ENCODE measurements at regions not wholly inside any gene's neighbourhood (a gene's known extent, or its start where the extent isn't known, plus 50 kb on each side); places are given as distances from the start of the nearest gene placed in this dataset.

GRCh38 chr3:118525077-118525476 lies 509.6 kb downstream of the IGSF11 start:
- TF ChIP-seq FOXM1 (IDR thresholded peaks at IDR 0.05; ENCODE audit: borderline replicate concordance) (no peak), FOXK2 (IDR thresholded peaks at IDR 0.05) (no peak), SP1 (IDR thresholded peaks at IDR 0.05) (no peak), FOXA1 (IDR thresholded peaks at IDR 0.05) (no peak), BHLHE40 (IDR thresholded peaks at IDR 0.05; ENCODE audit: borderline replicate concordance) (no peak), ELF4 (IDR thresholded peaks at IDR 0.05) (no peak)
